ENCODE measurements at regions not wholly inside any gene's neighbourhood (a gene's known extent, or its start where the extent isn't known, plus 50 kb on each side); places are given as distances from the start of the nearest gene placed in this dataset.

DNA sequence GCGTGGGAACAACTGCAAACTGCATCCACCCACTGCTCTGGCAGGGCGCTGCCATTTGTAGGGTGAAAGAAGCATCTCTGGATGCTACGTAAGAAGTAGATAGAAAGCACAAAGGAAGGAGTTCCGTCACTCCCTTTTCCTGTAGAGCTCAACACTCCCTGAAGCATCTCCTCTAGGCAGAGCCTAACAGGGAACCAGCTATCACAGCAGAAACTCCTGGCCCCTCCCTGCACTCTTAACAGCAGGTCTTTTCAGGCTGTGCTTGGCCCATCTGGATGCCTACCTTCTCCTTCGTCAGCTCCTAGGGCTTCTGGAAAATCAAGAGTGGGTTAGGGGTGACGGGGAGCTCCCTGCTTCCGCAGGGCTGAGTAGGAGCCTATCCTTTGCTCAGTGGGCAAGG lies 112.9 kb upstream of the TLL1 start:
- FAIRE-seq (no peak), DNase-seq (no peak)
- Histone ChIP-seq H3K9ac (ENCODE audit: low read length in 3 of 3) (no peak overlapping the region), H3K4me3 (ENCODE audit: low read length in 3 of 3) (no peak overlapping the region), H3K4me1 (ENCODE audit: control insufficient read depth in 2 of 3, insufficient read depth in 2 of 3, low read depth in 1 of 3, low read length in 3 of 3) (peaks cover 0 to 2% (median 2%) of the 10 kb centered on the region in 3 donors), H3K27me3 (ENCODE audit: control insufficient read depth, insufficient read depth, low read length) (no peaks in the 10 kb centered on the region), H3K36me3 (ENCODE audit: control insufficient read depth in 2 of 3, insufficient read depth in 3 of 3, low read length in 3 of 3) (no peaks in the 10 kb centered on the region), H3K9me3 (ENCODE audit: control insufficient read depth in 2 of 3, insufficient read depth in 1 of 3, low read length in 3 of 3) (no peaks in the 10 kb centered on the region), H3K27ac (ENCODE audit: low read depth in 2 of 2, low read length in 2 of 2) (no peak overlapping the region)
- intact Hi-C loops (cut with DNase I): no loop called here
- TF ChIP-seq, protein P1, sequence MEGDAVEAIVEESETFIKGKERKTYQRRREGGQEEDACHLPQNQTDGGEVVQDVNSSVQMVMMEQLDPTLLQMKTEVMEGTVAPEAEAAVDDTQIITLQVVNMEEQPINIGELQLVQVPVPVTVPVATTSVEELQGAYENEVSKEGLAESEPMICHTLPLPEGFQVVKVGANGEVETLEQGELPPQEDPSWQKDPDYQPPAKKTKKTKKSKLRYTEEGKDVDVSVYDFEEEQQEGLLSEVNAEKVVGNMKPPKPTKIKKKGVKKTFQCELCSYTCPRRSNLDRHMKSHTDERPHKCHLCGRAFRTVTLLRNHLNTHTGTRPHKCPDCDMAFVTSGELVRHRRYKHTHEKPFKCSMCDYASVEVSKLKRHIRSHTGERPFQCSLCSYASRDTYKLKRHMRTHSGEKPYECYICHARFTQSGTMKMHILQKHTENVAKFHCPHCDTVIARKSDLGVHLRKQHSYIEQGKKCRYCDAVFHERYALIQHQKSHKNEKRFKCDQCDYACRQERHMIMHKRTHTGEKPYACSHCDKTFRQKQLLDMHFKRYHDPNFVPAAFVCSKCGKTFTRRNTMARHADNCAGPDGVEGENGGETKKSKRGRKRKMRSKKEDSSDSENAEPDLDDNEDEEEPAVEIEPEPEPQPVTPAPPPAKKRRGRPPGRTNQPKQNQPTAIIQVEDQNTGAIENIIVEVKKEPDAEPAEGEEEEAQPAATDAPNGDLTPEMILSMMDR (IDR thresholded peaks at IDR 0.05; ENCODE audit: borderline replicate concordance, extremely low read depth, insufficient read depth): no peak

DNA sequence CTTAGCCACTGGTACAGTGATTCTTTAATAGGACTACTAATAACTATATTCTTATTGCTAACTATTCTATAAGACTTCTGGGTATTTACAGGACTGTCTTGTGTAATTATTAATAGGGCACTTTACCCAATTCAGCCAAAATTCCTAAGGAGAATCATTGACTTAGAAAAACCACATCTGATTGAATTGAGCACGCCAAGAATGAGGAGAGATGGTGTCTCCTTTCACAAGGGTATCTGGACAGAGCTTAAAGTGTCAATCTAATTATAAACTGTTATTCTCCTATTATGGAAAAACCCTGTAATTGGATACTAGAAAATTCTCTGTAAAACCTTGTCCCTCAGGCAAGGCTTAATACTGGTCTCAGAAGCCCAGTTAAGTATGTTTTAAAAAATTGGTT lies 111.1 kb upstream of the TLL1 start:
- TF ChIP-seq, protein P1 (IDR thresholded peaks at IDR 0.05; ENCODE audit: borderline replicate concordance, extremely low read depth, insufficient read depth): no peak
- Histone ChIP-seq H3K36me3 (ENCODE audit: control insufficient read depth in 2 of 3, insufficient read depth in 3 of 3, low read length in 3 of 3) (no peaks in the 10 kb centered on the region), H3K9ac (ENCODE audit: low read length in 3 of 3) (no peak overlapping the region), H3K27ac (ENCODE audit: low read depth in 2 of 2, low read length in 2 of 2) (no peak overlapping the region), H3K9me3 (ENCODE audit: control insufficient read depth in 2 of 3, insufficient read depth in 1 of 3, low read length in 3 of 3) (no peaks in the 10 kb centered on the region), H3K27me3 (ENCODE audit: control insufficient read depth, insufficient read depth, low read length) (no peaks in the 10 kb centered on the region), H3K4me1 (ENCODE audit: control insufficient read depth in 2 of 3, insufficient read depth in 2 of 3, low read depth in 1 of 3, low read length in 3 of 3) (peaks cover 0 to 6% (median 2%) of the 10 kb centered on the region in 3 donors), H3K4me3 (ENCODE audit: low read length in 3 of 3) (no peak overlapping the region)
- intact Hi-C loops (cut with DNase I): no loop called here
- DNase-seq: peak in 2 of 5 donors; percentile 24 to 48
- peak; percentile 76 for FAIRE-seq

DNA sequence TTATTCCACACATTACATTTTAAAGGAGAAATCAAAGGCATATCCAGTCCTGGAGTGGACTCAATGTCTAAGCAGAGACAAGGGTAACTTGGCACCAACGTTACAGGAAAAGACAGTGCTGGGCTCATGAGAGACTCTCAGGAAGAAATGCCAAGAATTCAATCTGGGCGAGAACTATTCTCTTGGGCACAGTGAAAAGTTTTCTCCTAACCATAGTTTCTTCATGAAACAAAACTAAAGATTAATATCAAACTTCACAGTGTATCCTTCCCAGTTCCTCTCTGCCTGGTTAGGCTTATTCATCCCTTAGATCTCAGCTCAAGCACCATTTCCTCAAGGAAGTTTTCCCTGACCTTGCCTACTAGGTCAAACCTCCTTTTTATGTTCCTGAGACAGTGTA lies 109.4 kb upstream of the TLL1 start:
- FAIRE-seq: no peak

More for the DNA sequence above, 109.4 kb upstream of the TLL1 start:
- peaks cover 0 to 6% (median 2%) of the 10 kb centered on the region in 3 donors for H3K4me1 ChIP-seq (ENCODE audit: control insufficient read depth in 2 of 3, insufficient read depth in 2 of 3, low read depth in 1 of 3, low read length in 3 of 3)
- H3K27me3 ChIP-seq (ENCODE audit: control insufficient read depth, insufficient read depth, low read length): no peaks in the 10 kb centered on the region
- H3K9me3 ChIP-seq (ENCODE audit: control insufficient read depth in 2 of 3, insufficient read depth in 1 of 3, low read length in 3 of 3): no peaks in the 10 kb centered on the region
- H3K9ac ChIP-seq (ENCODE audit: low read length in 3 of 3): no peak overlapping the region
- no peaks in the 10 kb centered on the region for H3K36me3 ChIP-seq (ENCODE audit: control insufficient read depth in 2 of 3, insufficient read depth in 3 of 3, low read length in 3 of 3)
- no peak overlapping the region for H3K27ac ChIP-seq (ENCODE audit: low read depth in 2 of 2, low read length in 2 of 2)
- no peak for DNase-seq
- intact Hi-C loops (cut with DNase I): no loop called here
- H3K4me3 ChIP-seq (ENCODE audit: low read length in 3 of 3): no peak overlapping the region
- TF ChIP-seq, protein P1 (IDR thresholded peaks at IDR 0.05; ENCODE audit: borderline replicate concordance, extremely low read depth, insufficient read depth): no peak

Data from kidney (tissue), 13 donors.